Transverse colon (tissue), 4 donors: ENCODE measurements at regions not wholly inside any gene's neighbourhood (a gene's known extent, or its start where the extent isn't known, plus 50 kb on each side); places are given as distances from the start of the nearest gene placed in this dataset.

Experiments
- CTCF ChIP-seq, 5 experiments: fragments of 200-600 bp in 3 of 5; fragments of 450-650 bp in 2 of 5; sonication (generic) in 3 of 5; IDR thresholded peaks; 1 replicate in 2 of 5; 2 replicates in 3 of 5; pipeline ENCODE4 v1.5.1; 2016 to 2017; ENCODE audit warnings: antibody characterized with exemption in 5 of 5, inconsistent platforms in 3 of 5, mild to moderate bottlenecking in 2 of 5, moderate library complexity in 1 of 5
- POLR2A ChIP-seq: fragments of 450-650 bp; IDR thresholded peaks from one replicate; pipeline ENCODE4 v1.6.1; 2016; ENCODE audit warnings: antibody characterized with exemption, mild to moderate bottlenecking, moderate library complexity
- POLR2AphosphoS5 ChIP-seq, 3 donors: sonication (generic); formaldehyde crosslinking; IDR thresholded peaks; one replicate each; pipeline ENCODE4 v1.6.1; 2016; ENCODE audit warnings: antibody characterized with exemption in 3 of 3

DNA sequence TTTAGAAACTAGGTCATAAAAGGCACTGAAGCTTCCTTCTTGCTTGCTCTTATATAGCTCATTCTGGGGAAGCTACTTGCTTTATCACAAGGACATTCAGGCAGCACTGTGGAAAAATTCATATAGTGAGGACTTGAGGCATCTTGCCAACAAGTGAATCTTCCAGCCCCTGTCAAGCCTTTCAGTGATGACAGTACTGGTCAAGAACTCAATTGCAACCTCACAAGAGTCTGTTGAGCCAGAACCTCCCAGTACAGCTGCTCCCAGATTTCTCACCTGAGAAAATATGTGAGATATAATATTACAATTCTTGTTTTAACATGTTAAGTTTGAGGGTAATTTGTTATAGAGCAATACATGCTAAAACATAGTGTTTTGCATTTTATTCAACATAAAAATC lies 2011.0 kb upstream of the NUDT12 start:
- TF ChIP-seq CTCF (IDR thresholded peaks at IDR 0.05) (no peak), POLR2AphosphoS5 (IDR thresholded peaks at IDR 0.05) (no peak), POLR2A (no peak)
